NCI-H1436 treated with DMSO at 0.1 percent for 48 hours (cell line): ENCODE measurements at regions not wholly inside any gene's neighbourhood (a gene's known extent, or its start where the extent isn't known, plus 50 kb on each side); places are given as distances from the start of the nearest gene placed in this dataset.

Experiments
- DNase-seq: peaks from one replicate; lab custom pipeline; 2025; lab: John Stamatoyannopoulos, UW

- DNase-seq, result no peak
These were observed 292.1 kb upstream of the FMN2 start for GRCh38 chr1:239799617-239800016.

GRCh38 chr1:239800861-239801260 is 290.8 kb upstream of the FMN2 start:
- DNase-seq, result no peak

DNA sequence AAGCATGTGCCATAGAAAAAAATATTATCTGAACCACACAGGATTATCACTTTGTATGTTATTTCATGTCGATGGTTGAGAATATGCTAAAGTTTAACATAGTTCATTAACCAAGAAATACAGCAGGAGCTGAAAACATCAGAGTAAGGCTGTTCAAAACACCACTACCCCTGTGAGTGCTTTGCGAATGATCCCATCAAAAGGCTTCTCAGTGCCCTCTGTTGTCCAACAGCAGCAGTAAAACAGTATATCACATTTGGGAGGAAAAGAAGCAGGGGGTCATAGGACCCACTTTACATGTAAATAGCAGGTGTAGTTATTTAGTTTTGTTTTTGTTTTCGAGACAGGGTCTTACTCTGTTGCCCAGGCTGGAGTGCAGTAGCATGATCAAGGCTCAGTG is 289.4 kb upstream of the FMN2 start:
- no peak for DNase-seq

DNA sequence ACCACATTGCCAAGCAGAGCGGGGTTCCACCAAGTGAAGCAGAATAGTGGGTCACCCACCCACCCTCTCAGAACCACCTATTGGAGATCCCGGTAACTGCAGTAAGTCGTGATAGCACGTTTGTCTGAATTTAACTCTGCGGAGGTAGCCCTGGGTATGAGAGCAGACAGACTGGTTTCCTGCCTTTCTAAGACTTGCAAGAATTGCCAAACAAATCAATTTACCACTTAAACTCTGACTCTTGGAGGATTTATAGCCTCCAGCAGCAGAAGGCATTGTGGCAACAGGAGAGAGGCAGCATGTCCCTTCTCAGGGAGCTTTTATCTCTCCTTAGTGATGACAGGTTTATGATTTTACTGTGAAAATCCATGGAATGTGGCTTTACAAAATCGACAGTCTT is 287.9 kb upstream of the FMN2 start:
- no peak for DNase-seq

- no peak for DNase-seq
These were observed 287.4 kb upstream of the FMN2 start for GRCh38 chr1:239804266-239804665.

- DNase-seq, result no peak
These were observed 286.6 kb upstream of the FMN2 start for GRCh38 chr1:239805042-239805441.

DNA sequence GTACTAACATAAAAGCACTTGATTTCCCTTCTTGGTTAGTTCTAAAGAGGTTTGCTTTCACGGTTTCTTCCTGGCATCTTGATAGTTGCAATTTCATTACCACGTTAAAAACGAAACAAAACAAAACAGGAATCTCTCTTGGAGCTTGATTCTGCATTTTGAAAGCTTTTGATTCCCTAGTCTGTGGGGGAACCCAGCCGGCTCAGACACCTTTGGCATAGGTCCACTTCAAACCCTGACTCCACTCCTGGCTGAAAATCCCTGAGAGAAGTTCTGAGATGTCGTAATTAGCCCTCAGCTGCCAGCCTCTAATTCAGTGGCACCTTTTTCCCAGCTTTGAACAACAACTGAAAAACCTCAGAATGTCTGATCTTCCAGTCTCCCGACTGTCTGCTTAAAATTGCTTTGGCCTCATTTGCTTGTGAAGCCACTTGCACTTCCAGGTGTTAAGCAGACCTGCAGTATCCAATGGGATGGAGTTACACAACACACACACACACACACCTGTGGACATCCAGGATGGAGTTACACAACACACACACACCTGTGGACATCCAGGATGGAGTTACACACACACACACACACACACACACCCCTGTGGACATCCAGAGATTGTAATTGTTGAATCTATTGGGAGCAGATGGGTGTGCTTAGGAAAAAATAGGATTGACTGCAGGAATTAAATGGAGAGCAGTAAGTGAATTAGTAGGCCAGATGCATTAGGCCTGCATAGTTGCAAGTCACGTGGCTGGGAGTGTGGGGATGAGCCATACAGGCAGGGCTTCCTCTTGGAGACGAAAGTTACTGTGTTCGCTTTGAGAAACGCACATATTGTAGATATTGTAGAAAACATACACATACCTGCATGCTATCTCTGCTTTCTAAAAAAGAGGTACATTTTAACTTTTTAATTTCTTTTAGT is 285.6 kb upstream of the FMN2 start:
- DNase-seq, result no peak

GRCh38 chr1:239806897-239807296 is 284.8 kb upstream of the FMN2 start:
- DNase-seq, result no peak

DNA sequence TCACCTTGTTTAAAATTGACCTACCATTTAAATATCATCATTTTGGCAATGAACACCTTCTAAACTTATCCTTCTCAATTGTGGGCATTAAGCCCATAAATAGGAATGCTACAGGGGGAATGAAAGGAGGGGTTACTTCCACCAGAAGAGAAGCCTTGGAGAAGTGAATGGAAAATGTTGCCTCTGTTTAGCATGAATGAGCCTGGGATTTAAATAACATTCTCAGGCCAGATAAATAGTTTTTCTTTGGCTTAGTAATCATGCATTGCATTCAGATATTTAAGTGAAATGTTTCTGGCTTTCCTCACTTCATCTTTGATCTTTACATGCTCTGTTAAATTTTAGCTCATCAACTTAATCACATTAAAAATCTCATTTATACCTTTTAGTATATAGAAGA is 284.3 kb upstream of the FMN2 start:
- no peak for DNase-seq

DNA sequence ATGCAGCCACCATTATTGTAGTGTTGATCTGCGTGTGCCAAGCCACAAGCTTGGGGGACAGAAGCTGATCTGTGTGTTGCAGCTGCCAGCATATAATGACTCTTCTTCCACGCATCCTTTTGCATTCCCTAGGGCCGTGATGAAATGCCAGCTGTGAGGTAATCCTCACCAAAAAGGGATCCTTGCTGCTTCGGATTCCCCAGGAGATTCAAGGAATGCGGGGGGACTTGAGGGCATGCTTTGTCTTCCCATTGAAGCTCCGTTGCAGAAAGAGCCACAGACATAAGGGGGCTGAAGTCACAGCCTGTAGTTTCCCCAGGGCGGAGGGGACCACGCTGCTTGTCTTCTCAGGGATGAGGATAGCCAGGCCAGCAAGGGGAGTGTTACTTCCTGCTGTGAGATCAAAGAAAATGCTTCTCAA is 281.6 kb upstream of the FMN2 start:
- no peak for DNase-seq

- DNase-seq, result no peak
These were observed 280.3 kb upstream of the FMN2 start for GRCh38 chr1:239811211-239811885.

DNA sequence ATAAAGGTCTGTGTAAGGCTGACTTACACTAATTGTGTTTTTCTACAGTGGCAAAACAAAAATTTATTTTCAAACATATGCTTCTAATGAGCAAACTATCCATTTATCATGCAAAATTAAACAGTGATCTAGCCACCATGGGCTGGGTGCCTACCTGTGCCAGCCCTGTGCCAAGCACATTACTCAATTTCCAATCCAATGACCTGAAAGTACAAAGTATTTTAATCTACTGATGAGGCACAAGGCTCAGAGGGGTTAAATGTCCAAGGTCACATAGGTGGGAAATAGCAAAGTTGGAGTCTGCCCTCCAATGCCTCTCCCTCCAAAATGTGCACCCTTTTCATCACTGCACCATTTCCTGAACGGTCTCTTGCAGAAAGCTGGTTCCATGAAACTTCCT is 279.1 kb upstream of the FMN2 start:
- DNase-seq, result no peak

DNA sequence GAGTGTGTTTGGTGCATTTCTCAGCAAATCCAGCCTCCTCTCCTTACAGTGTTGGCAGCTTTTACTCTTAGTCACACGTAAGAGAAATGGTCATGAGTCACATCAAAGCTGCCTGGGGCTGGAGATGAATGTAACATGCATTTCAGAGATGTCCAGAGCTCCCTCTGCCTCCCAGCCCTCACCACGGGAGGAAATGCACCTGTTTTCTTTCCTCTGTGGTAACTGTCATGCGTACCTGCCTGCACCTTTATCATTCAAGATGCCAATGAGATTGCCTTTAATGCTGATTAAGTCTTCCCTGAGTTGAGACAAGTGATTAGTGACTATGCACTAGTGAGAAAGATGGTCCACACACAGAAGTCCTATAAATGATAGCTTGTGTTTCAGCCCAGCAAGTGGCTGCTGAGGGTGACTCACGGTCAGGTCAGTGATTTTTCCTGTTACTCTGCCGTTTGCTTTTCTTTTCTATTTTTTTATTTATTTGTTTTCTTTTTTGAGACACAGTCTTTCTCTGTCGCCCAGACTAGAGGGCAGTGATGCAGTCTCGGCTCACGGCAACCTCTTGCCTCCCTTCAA is 277.3 kb upstream of the FMN2 start:
- no peak for DNase-seq

DNA sequence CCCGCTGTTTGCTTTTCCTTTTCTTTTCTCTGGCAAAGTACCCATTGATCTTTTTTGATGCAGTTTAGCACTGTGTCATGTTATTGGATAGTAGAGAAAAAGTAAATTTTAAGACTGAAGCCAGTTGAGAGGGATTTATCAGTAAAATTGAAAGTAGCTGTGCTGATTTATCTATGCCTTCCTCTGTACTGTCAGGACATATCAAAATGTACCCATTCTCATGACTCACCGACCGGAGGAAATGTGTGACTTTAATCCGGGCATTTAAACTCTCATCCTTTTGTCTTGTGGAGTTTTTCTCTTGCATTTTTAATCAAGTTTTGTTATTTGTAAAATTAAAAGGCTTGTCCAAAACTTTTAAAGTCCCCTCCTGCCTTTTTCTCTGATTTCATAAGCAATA is 276.6 kb upstream of the FMN2 start:
- DNase-seq, result no peak

- DNase-seq, result no peak
These were observed 275.5 kb upstream of the FMN2 start for GRCh38 chr1:239816081-239816782.

- no peak for DNase-seq
These were observed 274.4 kb upstream of the FMN2 start for GRCh38 chr1:239817276-239817675.

- DNase-seq, result no peak
These were observed 273.9 kb upstream of the FMN2 start for GRCh38 chr1:239817801-239818200.

- DNase-seq, result no peak
These were observed 272.6 kb upstream of the FMN2 start for GRCh38 chr1:239819096-239819495.

DNA sequence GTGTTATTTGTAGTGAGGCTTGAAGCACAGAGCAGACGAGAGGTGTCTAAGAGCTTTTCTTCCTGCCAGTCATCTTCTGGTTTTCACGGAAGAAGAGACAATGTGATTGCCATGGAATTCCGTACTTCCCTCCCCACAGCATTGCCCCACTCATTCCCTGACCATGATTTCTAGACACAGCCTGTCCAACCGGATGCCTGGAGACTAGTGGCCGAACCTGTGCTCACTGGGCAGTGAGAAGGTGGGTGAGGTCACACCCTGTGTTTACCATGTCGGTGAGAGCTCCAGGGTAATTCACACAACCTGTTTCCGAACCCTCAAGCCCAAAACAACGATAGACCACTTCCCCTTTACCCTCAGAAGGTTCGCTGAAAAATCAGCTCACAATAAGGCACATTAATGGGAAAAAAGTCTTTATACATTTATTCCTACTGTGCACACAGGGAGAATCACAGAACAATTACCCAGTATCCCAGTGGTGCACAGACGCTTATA is 271.9 kb upstream of the FMN2 start:
- no peak for DNase-seq

DNA sequence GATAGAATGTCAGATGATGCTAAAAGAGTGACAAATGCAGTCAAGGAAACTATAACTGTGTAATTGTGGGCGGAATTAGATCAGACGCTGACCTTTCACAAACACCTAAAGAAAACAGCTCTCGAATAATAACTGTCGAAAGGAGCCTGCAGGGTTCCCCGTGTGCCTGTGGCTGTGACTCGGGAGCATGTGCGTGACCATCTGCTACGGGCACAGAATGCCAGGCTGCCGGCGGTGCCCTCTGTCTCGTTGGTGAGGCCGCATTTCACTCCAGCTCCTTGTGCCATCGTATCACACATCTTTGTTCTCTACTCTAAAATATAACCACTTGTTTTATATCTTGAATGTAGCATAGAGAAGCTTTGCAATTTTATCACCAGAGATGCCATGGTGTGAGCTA is 267.8 kb upstream of the FMN2 start:
- no peak for DNase-seq

DNA sequence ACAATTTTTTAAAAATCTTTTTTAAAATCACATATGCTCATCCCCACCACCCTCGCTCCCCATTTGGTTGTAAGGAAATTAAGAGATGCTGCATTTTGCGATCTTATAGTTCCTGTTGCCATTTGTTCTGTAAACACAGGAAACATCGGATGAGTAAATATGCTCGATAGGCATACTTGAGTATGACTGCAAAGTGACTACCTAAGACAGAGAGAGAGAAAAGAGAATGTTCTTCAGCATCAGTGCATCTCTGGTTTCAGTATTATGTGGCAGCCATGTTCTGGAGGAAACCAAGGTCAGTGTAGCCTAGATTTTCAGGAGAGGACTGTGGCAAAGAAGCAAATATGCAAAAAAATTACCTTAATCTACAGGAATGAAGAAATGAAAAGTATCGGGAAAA is 265.5 kb upstream of the FMN2 start:
- DNase-seq, result no peak

GRCh38 chr1:239826736-239827135 is 264.9 kb upstream of the FMN2 start:
- no peak for DNase-seq
